GM19455 (cell line): ENCODE measurements at regions not wholly inside any gene's neighbourhood (a gene's known extent, or its start where the extent isn't known, plus 50 kb on each side); places are given as distances from the start of the nearest gene placed in this dataset.

Source experiments
- ATAC-seq: cut with Tn5 transposase; IDR thresholded peaks from one replicate; pipeline ENCODE4 v1.9.1; 2021; ENCODE audit not compliant: unreplicated experiment

DNA sequence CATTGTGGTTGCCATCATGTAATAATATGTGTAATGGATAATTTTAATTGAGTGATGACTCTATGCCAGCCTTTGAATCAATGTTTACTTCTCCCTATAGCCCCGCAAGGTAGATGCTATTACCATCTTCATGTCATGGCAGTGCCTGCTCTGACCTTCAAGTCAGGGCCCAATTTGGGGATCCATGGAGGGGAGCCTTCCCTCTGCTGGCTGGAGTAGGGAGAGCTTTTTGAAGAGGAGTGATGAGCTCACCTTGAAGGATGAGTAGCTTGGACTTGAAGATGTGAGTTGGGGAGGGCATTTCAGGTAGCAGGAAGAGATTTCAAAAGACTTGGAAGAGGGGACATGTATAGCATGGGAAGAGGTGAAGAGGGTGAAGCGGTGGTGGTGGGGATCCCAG, 189.2 kb downstream of the FOXD2 start:
- ATAC-seq, result no peak

DNA sequence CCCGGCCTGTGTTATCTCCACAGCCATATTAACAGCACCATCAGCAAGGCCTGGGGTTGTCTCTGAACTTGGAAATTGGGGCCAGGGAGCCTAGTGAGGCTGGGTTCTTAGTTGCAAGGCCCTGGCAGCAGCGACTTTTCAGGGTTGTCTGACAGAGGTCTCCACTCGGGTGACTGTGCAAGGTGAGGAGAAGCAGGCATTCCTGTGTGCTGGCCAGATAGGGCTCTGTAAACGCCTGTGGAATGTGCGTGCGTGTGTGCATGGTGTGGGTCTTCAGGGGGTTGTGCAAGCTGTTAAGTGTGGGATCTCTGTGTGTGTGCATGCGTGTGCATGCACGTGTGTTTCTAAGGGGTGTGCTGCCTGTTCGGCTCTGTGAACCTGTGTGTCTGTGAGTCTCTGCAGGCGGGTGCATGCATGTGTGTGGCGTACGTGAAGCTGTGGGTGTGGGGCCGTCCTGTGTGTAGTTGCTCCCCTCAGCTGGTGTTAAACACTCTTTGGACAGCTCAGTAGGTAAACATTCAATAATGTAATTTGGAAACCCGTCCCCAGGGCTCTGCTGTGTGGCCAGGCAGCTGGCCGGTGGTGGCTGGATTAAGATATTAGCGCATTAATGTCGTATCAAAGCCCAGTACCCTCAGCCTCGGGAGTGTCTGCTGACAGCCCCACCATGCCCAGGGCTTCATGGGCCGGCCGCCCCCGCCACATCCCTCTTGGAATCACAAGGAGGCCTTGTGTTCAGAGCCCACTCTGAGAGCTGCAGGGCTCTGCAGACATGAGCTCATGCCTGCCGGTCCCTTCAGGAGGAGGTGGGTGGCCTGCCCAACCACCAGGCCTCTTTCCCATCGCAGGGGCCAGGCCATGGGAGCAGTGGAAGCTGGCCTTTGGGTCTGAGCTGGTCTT, 189.9 kb downstream of the FOXD2 start:
- ATAC-seq, result no peak

DNA sequence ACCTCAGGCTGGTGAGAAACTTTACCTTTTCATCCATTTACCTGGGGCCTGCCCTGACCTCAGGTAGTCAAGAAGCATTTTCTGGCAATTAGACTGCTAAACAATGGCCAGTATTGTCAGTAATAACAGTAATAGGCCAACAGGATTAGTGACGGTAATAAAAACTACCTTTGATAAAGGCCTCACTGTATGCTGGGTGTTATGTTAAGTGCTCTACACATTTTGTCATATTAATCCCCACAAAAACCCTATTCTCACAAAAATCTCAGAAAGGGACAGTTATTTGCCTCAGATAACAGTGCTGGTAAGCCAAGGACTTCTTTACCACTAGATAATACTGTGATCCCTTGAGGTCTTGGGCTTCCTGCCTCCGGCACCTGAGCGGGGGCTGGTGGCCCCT, 191.4 kb downstream of the FOXD2 start:
- no peak for ATAC-seq

DNA sequence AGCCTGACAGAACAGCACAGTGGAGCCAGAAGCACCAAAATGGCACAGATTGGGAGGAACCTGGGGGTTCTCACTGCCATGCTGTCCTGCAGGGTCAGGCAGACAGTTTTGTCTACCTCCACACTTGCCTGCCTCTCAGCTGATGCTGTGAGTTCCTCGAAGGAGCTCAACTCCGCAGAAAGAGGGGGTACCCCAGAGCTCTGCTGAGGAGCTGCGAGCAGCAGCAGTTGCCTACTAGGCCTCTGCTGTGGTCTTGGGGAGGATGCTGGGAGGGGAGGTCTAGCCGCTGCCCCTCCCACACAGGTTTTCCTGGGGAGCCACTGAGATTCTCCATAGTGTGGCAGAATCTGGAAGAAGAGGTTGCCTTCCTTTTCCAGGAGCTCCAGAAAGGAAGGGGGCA, 192.5 kb downstream of the FOXD2 start:
- ATAC-seq, result no peak

DNA sequence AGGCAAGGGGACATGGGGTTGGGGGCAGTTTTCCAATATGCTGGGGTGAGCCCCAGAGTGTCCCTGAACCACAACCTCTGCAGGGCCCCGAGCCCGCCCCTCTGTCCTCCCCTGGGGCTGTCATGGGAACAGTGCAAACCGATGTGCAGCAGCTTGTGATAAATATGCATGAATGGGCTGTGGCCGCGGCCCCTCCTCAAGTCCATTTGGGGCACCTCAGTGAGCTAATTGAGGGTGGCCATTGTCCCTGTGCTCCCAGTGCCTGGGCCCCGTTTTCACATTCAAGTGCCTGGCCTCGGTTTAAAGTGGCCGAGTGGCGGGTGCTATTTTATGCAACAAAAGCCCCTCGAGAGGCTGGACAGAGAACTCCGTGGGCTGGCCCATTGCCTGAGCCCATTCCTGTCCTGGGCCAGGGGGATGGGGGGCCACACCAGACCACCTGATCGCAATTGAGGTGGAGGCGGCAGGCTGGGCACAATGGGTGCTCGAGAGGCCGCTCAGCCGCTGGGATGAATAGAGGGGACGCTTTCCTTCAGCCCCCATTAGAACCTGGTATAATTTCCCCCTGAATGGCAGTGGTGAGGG, 193.7 kb downstream of the FOXD2 start:
- ATAC-seq, result no peak

DNA sequence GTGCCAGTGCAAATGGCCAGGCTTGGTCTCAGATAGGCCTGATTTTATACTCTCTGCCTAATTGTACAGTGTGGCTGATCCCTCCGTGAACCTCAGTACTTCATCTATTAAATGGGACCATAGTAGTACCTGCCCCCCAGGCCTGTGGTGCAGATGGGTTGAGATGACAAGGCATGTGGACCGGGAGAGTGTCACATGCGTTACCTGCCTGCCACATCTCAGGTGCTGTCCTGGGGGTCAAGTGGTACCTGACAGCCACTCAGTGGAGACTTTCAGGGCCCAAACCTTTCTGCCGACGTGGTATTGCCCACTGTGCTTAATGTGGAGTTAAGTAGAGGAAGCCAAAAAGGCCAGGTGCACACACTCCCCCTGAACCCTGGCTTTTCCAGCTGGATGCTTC, 197.3 kb downstream of the FOXD2 start:
- ATAC-seq, result no peak

DNA sequence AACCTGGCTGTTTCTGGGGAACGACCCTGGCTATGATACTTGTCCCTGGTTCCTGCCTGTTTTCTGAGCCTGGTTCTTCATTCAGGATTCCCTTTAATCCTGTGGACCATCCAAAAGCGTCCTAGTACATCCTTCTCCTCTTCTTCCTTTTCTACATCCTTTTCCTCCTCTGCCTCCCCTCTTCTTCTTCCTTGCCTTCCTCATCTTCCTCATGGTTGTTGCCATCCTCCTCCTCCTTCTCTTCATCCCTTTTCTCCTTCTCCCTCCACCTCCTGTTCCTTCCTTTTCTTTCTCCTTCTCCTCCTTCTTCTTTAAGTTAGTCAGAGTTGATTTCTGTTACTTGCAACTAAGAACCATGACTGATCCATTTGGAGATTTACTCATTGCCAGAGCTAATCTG, 197.8 kb downstream of the FOXD2 start:
- ATAC-seq, result no peak

DNA sequence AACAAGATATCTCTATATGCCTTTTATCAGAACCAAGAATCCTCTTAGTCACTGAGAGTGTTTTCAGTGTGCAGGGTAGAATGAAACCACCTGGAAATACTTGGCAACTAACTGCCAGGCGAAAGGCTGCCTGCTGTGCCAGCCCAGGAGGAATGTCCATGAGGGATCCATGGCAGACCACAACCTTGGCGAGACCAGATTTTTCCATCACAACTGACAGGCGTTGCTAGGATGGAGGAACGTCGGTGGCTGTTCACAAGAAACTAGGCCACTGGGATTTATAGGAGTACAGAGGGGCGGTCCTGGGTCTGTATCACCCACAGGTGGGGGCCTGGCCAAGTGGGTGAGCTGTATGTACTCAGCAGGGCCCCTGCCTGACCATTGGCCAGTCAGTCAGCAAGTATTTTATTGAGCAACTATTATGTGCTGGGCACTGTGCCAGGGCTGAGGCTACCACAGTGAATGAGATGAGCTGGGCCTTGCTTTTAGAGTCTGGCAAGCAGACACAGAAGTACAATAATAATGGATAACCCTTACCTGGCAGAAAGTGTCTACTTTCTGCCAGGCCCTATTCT, 199.4 kb downstream of the FOXD2 start:
- ATAC-seq, result no peak

DNA sequence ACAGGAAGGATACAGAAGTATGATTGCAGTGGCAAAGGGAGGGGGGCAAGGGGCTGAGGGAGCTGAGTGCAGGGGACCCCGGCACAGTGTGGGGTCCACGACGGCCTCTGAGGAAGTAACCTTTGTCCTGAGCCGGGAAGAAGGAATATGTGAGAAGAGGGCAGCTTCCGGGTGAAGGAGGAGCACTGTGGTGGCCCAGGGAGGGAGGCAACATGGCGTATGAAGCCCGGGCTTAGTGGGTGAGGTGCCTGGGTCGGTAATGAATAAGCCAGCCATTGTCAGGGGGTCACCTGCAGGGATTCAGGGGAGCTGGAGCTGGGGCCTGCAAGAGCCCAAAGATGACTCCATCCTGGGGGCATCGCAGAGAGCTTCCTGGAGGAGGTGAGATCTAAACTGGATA, 200.4 kb downstream of the FOXD2 start:
- no peak for ATAC-seq

DNA sequence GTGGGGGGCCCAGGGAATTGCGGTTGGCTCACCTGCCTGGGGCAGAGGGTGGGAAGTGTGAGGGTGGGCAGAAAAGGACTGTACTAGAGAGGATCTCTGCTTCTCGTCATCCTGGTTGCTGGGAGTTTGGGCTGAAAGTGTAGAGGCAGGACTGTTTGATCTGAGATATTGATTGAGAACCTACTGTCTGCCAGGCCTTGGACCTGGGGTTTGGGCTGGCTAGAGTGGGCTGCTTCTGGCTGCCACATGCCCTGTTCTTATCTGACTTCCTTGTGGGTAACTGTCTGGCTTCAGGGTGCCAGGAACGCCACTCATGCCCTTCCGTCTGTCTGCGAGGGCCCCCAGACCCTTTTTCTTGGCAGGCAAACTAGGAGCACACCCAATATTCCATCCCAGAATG, 200.9 kb downstream of the FOXD2 start:
- no peak for ATAC-seq

DNA sequence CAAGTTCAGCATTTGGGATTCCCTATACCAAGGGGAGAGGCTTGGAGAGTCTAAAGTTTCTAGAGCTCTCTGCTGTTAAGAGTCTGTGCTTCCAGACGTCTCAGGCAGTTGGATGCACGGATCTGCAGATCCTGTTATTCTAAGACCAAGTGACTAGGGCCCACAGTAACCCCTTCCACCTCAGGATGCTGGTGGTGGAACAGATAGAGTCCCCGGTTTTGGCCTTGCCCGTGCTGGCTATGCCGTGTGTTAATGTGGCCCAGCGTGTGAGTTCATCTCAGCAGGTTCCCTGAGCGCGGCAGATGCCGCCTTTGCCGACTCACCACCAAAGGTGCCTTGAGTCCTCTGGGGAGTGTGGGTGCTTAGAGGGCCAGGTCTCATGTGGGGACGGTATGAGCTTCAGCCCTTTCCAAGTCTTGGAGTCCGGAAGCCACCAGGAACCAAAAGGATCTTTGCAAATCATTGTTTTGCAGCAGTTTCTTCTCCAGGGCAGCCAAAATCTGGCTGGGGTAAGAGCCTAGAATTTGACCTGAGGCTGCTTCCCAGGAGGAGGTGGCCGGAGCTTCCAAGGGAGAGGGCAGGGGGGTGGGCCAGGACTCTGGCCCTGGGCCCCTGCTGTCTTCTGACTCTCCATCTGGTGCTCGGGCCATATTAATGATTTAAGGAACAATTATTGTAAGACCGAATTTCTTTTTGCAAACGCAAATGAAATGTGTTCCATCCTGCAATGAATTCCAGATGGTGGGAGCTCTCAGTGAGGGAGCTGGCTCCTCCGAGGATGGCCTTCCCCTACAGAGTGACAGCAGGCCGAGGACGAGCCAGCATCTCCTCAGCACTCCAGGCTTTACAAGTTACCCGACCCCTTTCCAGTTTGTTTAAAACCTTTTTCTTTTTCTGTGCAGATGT, 205.7 kb downstream of the FOXD2 start:
- no peak for ATAC-seq

DNA sequence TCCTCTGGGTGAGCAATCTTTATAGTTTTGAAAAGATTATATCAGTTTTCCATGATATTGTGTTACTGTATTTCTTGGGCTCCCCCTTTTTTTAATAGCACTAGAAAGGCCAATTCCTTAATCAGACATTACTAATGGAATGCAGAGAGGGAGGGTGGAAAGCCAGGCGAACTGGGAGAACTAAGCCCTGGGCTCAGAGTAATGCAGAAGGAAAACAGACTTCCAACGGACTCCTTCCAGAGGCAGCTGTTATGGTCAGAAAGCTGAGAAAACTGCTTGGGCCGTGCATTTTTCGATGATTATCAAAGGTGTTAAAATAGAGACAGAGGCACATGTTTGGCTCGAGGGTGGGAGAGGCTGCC, 206.3 kb downstream of the FOXD2 start:
- no peak for ATAC-seq

DNA sequence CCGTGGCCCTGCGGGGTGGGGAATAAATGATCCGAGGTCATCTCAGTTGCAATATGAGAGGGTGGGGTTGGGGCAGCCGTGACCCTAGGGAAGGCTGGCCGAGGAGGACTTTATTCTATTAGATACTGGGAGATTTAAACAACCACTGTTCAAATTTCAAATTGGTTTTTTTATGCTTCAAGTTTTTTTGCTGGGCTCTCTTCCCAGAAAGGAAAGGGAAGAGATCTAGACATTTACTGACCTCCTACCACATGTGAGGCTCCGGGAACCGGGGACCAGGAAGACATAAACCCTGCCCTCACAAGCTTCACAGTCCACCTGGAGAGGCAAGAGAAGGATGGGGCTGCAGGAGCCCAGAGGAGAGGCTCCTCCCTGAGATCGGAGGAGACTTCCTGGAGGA, 207.3 kb downstream of the FOXD2 start:
- ATAC-seq, result no peak

DNA sequence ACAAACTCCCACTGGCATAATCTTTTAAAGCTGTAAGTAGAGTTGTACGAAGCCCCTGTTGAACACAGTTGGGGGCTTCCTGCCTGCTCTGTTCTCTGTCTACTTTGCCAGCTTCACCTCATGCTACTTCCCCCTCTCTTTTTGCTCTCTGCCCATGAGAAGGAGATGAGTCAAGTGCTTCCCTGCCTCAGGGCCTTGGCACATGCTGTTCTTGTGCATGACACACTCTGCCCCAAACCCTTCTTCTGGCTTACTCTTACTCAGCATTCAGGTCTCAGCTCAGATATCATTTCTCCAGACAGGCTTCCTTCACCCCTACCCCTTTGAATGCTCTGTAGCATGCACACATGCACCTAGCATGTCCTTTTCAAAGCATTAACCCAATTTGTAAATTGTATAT, 208.8 kb downstream of the FOXD2 start:
- ATAC-seq, result no peak

DNA sequence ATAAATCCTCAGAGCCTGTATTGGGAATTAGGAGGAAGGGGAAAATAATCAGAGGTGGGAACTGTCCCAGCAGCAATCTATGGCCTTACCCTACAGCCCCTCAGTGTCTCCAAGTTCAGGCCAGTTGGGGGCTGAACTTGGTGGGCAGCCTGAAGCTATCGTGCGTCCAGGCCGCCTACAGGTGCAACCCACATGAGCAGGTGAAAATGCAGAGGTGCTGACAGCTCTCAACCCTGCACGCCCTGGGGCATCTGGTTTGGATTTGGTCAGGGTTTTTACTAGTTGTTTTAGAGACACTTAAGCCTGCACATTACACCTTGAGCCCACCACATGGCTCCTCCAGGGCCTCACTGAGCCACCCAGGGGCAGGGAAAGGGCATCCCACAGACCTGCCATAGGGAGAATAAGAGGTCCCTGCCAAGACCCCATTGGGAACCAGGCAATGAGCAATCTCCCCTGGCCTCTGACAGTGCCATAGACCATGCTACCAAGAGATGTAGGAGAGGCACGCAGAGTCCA, 209.5 kb downstream of the FOXD2 start:
- ATAC-seq, result no peak

DNA sequence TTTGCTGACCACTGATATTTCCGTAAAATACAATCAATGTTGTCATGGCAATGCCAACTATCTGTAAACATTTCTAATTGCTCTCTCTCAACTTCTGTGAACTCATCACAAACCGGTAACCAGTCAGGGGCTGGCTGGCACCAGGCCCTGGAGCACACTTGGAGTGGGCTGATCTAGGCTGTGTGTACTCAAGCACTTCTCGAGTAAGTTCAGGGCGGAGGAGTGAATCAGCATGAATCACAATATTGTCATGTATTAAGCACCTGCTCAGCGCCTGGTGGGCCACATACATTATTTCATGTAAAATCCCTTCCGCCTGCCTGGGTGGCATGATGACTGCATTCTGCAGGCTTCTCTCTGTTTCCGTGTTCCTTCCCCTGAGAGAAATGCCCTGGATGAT, 212.4 kb downstream of the FOXD2 start:
- ATAC-seq, result no peak

DNA sequence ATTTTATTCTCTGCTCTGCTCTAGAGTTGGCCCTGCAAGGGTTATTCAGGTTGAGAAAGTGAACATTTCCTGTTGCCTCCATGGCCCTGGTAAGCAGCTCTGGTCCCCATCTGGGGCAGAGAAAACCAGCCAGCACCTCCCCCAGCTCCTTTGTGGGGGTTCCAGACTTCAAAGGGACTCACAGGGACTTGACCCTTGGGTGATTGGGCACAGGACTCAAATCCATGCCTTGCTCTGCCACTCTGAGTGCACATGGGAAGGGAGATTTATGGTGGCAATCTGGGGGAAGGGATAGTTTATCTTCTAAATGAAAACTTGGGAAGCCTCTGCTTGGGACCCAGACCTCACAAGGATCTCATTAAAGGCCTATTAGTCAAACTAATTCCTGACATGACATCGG, 212.8 kb downstream of the FOXD2 start:
- ATAC-seq, result no peak

DNA sequence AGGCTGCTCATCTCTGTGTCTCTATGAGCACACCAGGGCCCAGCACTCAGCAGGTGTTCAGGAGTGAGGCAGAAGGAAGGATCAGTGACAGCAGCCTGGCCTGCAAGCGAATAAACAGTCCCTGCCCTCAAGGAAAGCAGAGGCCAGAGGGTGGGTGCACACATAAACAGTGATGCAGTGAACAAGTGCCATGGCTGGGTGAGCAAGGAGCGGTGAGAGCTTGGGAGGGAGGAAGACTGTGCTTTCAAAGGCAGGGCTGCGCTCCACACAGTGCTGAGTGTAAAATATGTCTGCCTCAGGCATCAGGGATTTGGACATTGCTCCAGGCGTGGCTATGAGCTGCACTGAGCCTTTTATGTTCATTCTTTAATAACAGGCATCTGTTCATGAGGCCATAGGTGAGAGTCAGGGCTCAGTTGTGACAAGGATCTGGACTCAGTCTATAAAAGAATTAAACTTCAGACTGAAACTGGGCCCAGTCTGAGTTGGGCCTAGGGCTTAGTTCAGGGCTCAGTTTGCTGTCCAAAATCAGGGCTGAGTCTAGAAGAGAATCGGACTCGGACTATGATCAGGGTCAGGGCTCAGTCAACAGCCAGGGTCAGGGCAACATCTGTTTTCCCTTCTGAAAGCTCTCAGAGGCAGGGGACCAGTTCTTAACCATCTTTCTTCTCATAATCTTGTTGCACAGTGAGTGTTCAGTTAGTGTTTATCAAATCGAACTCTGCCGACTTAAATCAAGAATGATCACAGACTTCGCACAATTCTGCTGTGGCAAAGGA, 213.7 kb downstream of the FOXD2 start:
- ATAC-seq, result no peak

DNA sequence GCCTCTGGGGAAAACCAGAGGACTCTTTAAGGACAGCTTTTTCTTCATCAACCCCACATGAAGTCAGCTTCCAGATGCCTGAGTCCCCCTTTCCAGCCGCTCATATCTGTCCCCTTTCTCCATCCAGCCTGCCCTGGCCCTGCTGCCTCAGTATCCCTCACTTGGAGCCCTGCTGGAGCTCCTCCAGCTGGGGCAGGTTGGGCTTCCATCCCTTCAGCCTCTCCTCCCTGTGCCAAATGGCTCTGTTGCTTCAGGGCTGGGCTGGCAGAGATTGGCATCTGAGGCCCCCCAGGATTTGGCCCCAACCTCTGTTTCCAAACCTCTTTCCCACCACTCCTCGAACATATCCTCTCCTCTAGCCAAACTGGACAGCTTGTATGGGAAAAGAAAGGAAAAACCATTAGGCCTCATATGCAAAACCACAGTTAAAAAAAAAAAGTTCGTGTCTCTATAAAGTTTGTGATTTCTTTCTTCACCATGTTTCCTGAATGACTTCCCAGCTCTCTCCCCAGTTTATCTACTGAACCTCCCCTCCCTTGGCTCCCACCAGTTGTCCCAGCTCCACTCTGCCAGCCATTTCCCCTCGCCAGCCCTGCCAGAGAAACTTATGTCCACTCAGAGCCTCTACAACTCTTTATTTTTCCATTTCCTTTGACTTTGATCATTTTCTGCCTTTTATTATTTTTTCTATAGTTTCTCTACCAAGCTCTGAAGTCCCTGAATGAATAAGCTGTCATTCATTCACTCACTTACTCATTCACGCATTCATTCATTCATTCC, 217.9 kb downstream of the FOXD2 start:
- ATAC-seq, result no peak
